GM19397 (cell line): ENCODE measurements at regions not wholly inside any gene's neighbourhood (a gene's known extent, or its start where the extent isn't known, plus 50 kb on each side); places are given as distances from the start of the nearest gene placed in this dataset.
"Not testable (repeated sequence)": the region's sequence is repeated elsewhere in the genome, so short reads cannot be mapped to it uniquely, and the experiment has no call there.

Experiments
- ATAC-seq: cut with Tn5 transposase; IDR thresholded peaks from one replicate; pipeline ENCODE4 v1.9.1; 2021; ENCODE audit warnings: mild to moderate bottlenecking, moderate library complexity; ENCODE audit not compliant: unreplicated experiment

DNA sequence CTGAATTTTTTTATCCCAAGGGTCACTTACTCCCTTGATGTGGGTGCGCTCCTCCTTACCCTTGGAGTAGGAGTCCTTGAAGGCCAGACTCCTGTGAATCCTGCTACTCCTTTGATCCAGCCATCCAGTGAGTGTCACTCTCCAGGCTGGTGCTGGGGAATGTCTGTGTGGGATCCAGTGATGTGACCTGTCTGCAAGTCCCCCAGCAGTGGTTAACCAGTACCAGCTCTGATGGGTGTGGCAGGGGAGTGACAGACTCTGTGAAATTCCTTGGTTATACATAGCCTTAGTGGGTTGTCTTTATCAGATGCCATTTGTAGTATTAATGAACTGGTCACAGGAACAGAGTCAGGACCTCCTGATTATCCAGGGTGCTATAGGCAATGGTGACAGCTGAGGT is 409.5 kb upstream of the LMO3 start:
- ATAC-seq: no peak

DNA sequence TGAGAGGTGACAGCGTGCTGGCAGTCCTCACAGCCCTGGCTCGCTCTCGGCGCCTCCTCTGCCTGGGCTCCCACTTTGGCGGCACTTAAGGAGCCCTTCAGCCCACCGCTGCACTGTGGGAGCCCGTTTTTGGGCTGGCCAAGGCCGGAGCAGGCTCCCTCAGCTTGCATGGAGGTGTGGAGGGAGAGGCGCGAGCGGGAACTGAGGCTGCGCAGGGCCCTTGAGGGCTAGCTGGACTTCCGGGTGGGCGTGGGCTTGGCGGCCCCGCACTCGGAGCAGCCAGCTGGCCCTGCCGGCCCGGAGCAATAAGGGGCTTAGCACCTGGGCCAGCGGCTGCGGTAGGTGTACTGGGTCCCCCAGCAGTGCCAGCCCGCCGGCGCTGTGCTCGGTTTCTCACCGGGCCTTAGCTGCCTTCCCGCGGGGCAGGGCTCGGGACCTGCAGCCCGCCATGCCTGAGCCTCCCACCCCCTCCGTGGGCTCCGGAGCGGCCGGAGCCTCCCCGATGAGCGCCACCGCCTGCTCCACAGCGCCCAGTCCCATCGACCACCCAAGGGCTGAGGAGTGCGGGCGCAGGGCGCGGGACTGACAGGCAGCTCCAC is 401.6 kb upstream of the LMO3 start:
- ATAC-seq: not testable (repeated sequence)

DNA sequence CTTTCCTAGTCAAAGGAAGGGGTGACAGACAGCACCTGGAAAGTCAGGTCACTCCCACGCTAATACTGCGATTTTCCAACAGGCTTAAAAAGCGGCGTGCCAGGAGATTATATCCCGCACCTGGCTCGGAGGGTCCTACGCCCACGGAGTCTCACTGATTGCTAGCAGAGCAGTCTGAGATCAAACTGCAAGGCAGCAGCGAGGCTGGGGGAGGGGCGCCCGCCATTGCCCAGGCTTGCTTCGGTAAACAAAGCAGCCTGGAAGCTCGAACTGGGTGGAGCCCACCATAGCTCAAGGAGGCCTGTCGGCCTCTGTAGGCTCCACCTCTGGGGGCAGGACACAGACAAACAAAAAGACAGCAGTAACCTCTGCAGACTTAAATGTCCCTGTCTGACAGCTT is 392.6 kb upstream of the LMO3 start:
- ATAC-seq: not testable (repeated sequence)

DNA sequence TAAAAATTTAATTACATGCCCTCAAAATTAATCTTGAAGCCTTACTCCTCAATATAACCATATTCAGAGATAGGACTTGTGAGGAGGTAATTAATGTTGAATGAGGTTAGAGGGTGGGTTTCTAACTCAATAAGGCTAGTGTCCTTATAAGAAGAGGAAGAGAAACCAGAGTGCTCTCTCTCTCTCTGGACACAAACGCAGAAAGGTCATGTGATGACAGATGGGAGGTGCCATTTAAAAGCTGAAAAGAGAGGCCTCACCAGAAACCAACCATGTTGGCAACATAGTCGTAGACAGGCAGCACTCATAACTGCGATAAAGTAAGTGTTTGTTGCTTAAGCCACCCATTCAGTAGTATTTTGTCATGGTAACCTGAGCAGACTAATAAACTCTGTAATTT is 378.5 kb upstream of the LMO3 start:
- no peak for ATAC-seq

DNA sequence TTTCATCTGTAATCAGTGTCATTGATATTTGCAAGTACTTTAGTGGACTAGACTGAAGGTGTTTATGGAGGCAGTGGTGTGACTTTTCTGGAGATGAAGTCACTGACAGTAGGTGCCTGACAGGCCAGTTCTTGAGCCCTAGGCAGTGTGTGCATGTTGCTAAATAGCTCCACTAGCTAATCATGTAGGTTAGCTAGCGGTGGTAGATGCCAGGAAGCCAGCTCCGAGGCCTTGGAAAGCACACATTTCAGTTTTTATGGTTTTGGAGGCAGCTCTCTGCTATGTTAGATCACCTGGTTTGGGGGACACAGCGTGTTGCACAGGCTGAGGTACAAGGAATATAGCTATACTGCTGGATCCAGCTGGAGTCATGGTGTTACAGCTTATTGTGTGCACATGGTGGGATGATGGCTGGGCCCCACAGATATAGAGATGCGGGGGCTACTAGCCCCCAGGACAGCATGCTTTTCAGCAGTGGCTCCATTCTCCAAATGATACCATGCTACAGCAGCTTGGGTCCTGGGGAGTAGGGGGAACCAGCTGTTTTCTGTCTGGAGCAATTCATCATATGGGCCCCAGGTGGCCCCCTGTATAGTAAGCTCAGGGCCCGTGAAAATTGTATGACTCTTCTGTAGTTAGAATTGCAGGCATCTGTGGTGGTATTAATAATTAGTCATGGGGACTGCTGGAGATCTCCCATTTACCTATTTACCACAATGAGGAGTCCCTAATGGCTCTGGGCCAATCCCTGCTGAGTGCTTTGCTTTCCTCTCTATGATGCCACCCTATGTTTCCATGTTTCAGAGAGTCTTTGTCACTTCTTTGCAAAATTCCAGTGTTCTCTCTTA is 367.2 kb upstream of the LMO3 start:
- no peak for ATAC-seq

DNA sequence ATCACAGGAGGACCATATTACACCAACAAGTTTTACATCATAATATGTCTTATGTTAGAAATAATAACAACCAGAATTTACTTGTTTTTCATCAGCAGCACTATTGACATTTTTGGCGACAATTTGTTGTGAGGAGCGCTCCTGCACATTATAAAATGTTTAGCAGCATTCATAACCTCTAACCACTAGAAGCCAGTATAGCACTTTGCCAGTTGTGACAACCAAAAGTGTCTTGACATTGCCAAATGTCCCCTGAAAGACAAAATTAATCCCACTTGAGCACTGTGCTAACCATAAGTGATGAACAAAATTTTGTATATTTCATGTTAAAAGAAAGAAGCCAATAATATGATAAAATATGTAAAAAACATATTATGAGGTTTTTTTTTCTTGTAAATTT is 356.9 kb upstream of the LMO3 start:
- ATAC-seq: no peak

DNA sequence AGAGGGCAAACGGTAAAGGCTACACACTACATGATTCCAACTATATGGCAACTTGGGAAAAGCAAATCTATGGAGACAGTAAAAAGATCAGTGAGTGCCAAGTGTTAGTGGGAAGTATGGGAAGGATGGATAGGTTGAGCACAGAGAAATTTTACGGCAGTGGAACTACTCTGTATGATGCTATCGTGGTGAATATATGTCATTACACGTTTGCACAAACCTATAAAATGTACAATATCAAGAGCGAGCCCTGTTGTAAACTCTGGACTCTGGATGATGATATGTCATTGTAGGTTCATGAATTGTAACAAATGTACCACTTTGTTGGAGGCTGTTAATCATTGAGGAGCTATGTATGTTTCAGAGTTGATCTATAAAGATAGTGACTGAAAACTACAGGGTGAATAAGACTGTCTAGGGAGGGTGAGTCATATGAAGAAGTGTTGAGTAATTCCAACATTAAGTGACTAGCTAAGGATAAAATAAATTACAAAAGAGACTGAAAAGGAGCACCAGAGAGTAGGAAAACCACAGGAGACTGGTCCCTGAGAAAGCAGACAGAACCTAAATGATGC is 349.2 kb upstream of the LMO3 start:
- ATAC-seq: no peak

DNA sequence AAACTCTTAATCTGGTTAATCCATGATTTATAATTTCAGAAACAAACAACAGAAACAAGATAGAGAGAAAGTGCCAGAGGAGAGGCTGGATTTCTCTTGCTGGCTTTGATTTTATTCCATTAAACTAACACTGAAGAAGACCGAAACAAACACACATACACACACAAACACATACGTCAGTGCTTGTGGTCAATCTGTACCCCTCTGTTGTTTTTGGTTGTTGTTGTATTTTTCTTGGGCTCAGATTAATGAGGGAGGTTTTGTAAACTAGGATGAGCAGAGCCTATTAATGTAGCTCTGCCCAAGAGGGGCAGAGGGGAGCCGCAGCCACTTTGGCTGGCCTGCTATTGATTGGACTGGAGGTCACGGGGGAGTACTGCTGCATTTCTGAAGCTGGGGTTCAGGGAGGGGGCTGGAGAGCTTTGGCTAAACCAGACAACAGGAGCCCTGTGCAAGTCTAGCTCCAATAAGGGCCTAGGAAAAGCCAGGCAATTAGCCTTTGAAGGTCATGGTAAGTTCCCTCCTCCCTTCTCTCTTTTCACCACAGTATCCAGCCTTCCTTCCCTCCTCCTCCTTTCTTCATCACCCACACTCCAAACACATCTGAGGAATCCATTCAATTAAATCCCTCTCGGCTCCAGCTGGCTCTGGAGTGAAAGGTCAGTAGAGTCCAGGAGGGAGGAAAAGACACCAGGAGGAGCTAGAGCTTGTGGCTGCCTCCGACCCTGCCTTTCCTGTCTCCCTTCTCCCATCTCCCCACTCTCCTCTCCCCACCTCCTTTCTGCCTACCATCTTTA is 344.1 kb upstream of the LMO3 start:
- no peak for ATAC-seq

DNA sequence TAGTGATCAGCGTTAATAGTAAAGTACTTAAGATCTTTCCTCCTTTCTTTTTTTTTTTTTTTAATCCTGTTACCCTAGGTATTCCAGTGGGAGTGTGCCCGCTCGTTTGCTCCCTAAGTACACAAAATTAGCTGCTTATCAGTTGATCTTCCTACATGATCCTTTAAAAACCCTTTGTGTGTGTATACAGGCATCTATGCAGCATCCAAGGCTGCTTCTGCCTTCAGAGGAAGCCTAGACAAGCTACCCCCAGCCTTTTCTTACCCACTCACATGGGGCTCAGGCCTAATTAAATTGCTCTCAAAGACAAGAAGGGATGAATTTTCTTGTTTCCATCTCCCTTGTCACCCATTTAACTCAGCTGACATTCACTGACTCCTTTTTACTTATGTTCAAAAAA is 343.4 kb upstream of the LMO3 start:
- ATAC-seq: no peak

DNA sequence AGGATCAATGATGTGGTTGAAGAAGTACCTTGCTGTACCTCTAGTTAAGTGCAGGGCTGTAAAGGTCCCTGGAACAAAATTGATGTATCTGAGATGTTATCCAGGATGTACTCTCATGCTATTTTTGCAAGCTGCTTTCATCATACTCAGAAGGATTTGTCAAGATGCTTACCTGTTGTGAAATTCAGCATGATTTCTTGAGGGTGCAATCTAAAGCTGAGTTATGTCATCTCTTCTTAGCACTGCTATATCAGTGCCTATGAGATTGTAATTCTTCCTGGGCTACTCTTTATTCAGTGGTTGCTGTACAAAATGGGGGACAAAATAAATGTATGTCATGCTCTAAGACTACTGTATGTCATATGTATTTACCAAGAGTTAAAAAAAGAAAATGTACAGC is 340.7 kb upstream of the LMO3 start:
- ATAC-seq: no peak

DNA sequence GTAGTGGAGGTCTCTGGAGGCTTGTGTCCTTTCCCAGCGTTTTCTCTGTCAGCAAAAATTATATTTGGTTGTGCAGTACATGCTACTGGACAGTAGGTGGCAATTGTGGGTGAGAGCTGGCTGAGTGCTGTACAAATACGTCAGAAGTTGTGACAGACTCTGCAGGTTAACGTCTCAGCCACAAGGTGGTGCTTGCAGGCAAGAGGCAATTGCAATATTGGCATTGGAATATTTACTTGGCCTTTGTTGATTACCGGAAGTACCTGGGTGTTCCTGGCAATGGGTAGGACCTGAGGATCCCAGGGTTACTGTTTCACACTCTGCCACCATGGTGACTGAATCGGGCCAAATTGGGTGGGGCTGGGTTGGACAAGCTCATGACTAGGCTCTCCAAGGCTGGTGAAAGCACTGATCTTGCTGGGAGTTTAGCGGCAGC is 333.9 kb upstream of the LMO3 start:
- ATAC-seq: peak; percentile 95

DNA sequence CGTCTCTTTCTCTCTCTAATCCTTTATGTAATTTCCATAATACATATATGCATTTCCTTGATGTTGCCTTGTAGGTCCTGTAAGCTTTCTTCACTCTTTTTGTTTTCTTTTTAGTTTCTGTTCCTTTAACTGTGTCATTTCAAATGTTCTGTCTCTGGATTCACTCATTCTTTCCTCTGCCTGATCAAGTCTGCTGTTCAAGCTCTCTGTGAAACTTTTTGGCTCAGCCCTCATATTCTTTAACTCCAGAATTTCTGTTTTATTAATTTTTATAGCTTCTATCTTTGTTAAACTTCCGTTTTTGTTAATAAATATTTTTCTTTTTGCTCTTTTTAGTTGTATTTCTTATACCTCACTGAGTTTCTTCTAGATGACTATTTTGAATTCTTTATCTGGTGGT is 321.3 kb upstream of the LMO3 start:
- no peak for ATAC-seq

DNA sequence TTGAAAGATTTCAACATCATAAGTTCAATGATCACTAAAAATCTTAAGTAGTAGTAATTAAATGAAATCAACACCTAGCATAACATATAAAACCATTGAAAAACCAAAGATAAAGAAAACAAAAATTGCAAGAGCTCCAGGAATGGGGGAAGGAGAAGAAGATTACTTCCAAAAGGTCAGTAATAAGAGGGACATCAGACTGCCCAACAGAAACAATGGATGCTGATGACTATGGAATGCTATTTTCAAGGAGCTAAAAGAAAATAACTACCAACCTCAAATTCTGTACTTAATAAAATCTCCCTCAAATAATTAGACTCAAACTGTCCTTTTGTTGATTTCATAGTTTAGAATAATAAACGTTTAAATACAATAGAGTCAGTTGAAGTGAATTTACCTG is 314.5 kb upstream of the LMO3 start:
- no peak for ATAC-seq

DNA sequence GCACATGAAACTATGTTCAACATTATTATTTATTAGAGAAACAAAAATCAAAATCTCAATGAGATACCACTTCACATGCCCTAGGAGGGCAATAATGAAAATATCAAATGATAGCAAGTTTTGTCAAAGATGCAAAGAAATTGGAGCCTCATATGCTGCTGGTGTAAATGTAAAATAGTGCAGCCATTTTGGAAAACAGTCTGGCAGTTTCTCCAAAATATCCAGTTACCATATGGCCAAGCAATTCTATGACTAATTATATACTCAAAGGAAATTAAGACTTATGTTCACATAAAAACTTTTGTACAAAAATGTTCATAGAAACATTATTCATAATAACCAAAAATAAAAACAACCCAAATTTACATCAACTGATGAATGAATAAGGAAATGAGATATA is 313.6 kb upstream of the LMO3 start:
- ATAC-seq: no peak

DNA sequence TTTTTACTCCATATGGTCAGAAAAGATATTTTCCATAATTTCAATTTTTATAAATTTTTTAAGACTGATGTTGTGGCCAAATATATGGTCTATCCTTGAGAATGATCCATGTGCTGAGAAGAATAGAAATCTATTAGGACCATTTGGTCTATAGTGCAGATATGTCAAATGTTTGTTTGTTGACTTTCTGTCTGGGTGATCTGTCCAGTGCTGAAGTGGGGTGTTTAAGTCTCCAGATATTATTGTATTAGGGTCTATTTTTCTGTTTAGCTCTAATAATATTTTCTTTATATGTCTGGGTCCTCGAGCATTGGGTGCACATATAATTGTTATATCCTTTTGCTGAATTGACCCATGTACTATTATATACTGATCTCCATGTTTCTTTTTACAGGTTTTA is 308.9 kb upstream of the LMO3 start:
- no peak for ATAC-seq

DNA sequence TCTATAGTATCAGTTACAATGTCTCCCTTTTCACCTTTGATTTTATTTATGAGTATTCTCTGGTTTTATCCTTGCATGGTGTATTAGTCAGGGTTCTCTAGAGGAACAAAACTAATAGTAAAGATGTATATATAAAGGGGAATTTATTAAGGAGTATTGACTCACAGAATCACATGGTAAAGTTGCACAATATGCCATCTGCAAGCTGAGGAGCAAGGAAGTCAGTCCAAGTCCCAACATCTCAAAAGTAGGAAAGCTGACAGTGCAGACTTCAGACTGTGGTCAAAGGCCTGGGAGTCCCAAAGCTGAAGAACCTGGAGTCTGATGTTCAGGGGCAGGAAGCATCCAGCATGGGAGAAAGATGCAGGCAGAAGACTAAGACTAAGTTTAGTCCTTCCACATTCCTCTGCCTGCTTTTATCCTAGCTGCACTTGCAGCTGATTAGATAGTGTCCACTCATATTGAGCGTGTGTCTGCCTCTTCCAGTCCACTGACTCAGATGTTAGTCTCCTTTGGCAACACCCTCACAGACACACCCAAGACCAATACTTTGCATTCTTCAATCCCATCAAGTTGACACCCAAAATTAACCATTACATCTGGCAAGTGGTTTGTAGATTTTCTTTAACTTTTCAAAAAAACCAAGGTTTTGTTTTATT is 308.0 kb upstream of the LMO3 start:
- ATAC-seq: no peak

DNA sequence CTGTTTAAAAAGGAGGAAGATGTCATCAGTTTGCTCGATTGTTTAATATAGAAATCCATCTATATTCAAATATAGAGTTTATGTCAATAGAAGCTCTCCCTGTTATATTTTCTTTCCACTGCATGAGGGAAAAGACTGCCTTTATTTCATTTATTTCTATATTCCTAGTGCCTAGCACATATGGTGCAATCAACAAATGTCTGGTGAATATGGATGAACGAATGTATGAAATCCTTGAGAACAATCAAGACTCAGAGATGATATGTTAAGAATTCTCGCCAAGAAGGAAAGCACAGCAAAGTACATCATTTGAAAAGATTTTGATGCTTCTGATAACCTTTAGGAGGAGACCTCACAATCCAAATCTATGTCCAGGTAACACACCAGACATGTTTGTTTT is 296.0 kb upstream of the LMO3 start:
- no peak for ATAC-seq

DNA sequence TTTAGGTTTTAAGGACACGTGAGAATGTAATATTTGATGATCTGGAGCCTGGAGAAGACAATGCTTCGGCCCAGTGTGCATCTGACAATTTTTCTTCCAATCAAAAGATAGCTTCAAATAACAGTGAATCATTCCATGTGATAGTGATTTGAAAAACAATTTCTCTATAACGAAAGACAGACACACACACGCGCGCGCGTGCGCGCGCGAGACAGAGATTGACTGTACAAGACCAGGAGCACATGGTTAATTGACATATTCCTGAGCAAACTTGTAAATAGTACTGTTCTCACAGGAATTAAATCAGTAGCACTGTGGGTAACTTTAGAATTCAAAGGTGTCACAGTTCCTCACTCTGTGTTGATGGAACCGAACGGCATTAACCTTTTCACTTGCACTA is 287.5 kb upstream of the LMO3 start:
- no peak for ATAC-seq

DNA sequence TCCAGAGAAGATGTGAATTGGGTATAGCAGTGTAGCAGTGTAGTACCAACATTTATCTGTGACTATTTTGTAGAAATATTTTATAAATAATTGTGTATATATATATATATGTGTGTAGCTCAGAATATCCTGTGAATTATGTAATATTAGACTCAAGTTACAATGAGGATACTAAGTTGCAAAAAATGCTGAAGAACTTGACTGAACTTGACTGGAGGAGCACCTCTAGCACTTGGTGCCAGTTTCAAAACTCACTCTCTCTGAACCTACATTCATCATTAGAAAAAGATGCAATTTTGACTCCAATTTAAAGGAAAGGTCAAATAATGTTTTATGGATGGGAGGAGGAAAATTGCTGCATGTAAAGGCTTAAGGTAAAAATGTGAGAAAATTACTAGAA is 285.7 kb upstream of the LMO3 start:
- no peak for ATAC-seq

DNA sequence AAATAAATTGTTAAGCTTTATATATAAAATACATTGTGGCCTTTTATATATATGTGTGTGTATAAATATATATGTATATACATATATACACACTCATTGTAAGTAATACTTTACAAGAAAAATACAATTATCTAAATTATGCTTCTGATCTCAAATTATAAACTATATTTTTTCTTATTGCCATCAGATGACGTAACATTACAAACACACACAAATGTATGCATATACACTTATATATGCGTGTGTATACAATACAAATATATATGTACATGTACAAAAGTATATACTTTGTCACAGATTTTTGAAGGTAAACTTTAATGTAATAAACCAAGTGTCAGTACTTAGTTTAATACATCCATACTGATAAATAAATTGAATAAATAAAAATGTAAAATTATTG is 278.9 kb upstream of the LMO3 start:
- ATAC-seq: no peak

DNA sequence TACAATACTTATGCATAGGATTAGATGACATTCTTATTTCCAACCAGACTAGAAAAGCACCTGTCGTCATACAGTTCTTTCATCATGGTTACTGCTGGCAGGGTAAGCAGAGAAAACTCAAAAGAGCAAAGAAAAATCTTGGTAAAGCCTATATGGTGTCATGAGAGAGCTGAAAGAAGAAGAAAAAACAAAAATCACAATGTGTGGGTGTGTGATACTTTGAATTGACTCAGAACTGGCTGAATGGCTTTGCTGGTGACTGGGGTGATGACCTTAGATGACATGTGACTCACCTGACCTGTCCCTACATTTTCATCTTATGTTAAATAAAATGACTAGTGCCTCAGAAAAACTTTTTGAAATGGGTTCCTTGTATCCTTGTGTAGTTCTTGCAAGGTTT is 278.1 kb upstream of the LMO3 start:
- no peak for ATAC-seq
